Calu3 (cell line): ENCODE measurements at regions not wholly inside any gene's neighbourhood (a gene's known extent, or its start where the extent isn't known, plus 50 kb on each side); places are given as distances from the start of the nearest gene placed in this dataset.
"Not testable (repeated sequence)": the region's sequence is repeated elsewhere in the genome, so short reads cannot be mapped to it uniquely, and the experiment has no call there.

Experiments
- BruUV-seq: library from RNA; stranded (reverse); fragments of 400-500 nt; replicated peaks from 2 replicates; lab custom pipeline; 2021; lab: Mats Ljungman, UMichigan
- CTCF ChIA-PET: fragments of 300-600 bp; sonication (Branson Sonifier 250); formaldehyde crosslinking; loops from one replicate; lab custom pipeline; 2022; ENCODE audit warnings: antibody characterized with exemption; lab: Charles Lee
- DNase-seq: peaks from one replicate; pipeline ENCODE4 v3.0.0; 2022
- H3K27ac Mint-ChIP-seq: one replicate; pipeline ENCODE4 v1.8.0; 2022; ENCODE audit warnings: mixed read lengths; ENCODE audit not compliant: unreplicated experiment
- H3K27me3 Mint-ChIP-seq: one replicate; pipeline ENCODE4 v1.8.0; 2022; ENCODE audit warnings: mixed read lengths; ENCODE audit not compliant: unreplicated experiment
- H3K36me3 Mint-ChIP-seq: one replicate; pipeline ENCODE4 v1.8.0; 2022; ENCODE audit warnings: mild to moderate bottlenecking, moderate library complexity, mixed read lengths; ENCODE audit not compliant: insufficient read depth, unreplicated experiment
- H3K4me1 Mint-ChIP-seq: one replicate; pipeline ENCODE4 v1.8.0; 2022; ENCODE audit warnings: mild to moderate bottlenecking, low read depth, mixed read lengths; ENCODE audit not compliant: unreplicated experiment
- H3K4me3 Mint-ChIP-seq: one replicate; pipeline ENCODE4 v1.8.0; 2022; ENCODE audit warnings: mild to moderate bottlenecking, low read depth, moderate library complexity, mixed read lengths; ENCODE audit not compliant: unreplicated experiment
- H3K9me3 Mint-ChIP-seq: one replicate; pipeline ENCODE4 v1.8.0; 2022; ENCODE audit warnings: low read depth, mixed read lengths; ENCODE audit not compliant: unreplicated experiment
- intact Hi-C: fragments of 100-400 bp; cut with micrococcal nuclease; formaldehyde crosslinking; loops from one replicate; pipeline ENCODE4 v1.10.0; 2022; ENCODE audit not compliant: unreplicated experiment
- TF ChIP-seq, protein P1 (sequence below): fragments of 200-600 bp; IDR thresholded peaks from one replicate; pipeline ENCODE4 v1.8.0; 2022; ENCODE audit warnings: antibody characterized with exemption; ENCODE audit not compliant: unreplicated experiment

DNA sequence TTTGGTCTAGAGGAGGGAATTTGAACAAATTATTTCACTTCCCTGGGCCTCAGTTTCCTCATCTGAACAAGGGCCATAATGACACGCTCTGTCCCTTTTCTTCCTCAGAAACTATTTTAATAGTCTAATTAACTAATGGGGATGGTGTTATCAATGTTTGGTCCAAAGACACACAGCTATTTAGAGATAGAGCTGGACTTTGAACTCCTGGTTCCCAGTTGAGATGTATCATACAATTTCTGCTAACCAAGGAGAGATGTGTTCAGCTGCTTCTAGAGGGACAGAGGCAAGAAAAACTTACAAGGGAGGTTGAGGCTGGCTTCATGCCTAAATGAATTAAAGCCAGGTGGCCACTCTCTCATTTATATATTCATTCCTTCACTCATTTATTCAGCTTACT is 90.6 kb upstream of the CLINT1 start:
- DNase-seq = no peak
- no TSS peak for BruUV-seq
- CTCF ChIA-PET = interaction anchor here (0.6 to 2.1 kb wide), 8 partner anchors 12 to 129 kb away, joined by 3 to 17 read pairs (median 4); no protein-coding TSS in a partner anchor
- Mint-ChIP-seq H3K4me1 (peaks cover 17% of the 10 kb centered on the region), H3K36me3 (no peaks in the 10 kb centered on the region), H3K9me3 (no peaks in the 10 kb centered on the region), H3K27me3 (no peaks in the 10 kb centered on the region), H3K4me3 (peak overlapping the region; percentile 20), H3K27ac (no peak overlapping the region)
- intact Hi-C loops = loop anchor here (2.0 kb wide), 3 partner anchors 31 to 187 kb away; no protein-coding TSS in a partner anchor
- TF ChIP-seq, protein P1, sequence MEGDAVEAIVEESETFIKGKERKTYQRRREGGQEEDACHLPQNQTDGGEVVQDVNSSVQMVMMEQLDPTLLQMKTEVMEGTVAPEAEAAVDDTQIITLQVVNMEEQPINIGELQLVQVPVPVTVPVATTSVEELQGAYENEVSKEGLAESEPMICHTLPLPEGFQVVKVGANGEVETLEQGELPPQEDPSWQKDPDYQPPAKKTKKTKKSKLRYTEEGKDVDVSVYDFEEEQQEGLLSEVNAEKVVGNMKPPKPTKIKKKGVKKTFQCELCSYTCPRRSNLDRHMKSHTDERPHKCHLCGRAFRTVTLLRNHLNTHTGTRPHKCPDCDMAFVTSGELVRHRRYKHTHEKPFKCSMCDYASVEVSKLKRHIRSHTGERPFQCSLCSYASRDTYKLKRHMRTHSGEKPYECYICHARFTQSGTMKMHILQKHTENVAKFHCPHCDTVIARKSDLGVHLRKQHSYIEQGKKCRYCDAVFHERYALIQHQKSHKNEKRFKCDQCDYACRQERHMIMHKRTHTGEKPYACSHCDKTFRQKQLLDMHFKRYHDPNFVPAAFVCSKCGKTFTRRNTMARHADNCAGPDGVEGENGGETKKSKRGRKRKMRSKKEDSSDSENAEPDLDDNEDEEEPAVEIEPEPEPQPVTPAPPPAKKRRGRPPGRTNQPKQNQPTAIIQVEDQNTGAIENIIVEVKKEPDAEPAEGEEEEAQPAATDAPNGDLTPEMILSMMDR = no peak

DNA sequence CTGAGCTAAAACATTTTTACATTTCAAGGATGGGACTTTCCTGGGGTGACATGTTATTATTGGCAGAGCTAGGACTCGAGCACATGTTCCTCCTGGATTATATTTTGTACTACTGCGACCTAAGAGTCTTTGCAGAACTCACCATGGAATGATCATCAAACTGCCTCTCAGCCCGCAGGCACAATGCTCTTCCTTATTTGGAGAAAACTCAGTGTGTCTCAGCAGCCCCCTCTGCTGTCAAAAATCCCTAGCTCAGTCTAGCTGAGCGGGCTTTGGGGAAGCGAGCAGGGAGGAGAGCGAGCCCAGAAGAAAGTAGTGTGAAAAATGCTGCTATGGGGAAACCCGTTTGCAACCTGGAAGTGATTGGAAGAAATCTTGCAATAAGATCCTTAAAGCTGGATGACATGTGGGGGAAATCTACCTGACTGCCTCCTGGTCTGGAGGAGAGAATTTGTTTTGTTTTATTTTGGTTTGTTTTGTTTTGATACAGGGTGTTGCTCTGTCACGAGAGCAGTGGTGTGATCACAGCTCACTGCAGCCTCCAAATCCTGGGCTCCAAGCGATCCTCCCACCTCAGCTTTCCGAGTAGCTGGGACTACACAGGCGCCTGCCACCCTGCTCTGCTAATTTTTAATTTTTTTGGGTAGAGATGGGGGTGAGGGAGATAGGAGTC is 89.9 kb upstream of the CLINT1 start:
- Mint-ChIP-seq H3K9me3 (no peaks in the 10 kb centered on the region), H3K4me1 (peaks cover 17% of the 10 kb centered on the region), H3K36me3 (no peaks in the 10 kb centered on the region), H3K4me3 (peak overlapping the region; percentile 20), H3K27me3 (no peaks in the 10 kb centered on the region), H3K27ac (peak overlapping the region; percentile 58)
- DNase-seq = peak; percentile 95
- no TSS peak for BruUV-seq
- intact Hi-C loops = loop anchor here (1.0 to 2.0 kb wide), 5 partner anchors 30 to 186 kb away; no protein-coding TSS in a partner anchor
- CTCF ChIA-PET = interaction anchor here (0.7 to 2.1 kb wide), 19 partner anchors 11 to 797 kb away, joined by 3 to 17 read pairs (median 4); partner anchors contain the start of gene CLINT1
- TF ChIP-seq, protein P1 = peak; percentile 79

DNA sequence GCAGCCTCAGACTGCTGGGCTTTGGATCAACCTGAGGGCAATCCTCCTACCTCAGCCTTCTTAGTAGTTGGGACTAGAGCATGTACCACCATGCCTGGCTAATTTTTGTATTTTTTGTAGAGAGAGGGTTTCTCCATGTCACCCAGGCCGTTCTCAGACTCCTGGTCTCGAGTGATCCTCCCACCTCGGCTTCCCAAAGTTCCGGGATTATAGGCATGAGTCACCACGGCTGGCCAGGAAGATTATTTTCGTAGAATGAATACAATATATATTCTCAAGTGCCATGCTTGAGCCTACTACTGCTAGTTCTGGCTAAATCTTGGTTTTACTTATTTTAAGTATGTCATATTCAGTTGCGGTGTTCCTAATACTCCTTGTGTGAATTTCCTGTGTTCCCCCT is 88.2 kb upstream of the CLINT1 start:
- Mint-ChIP-seq H3K27ac (no peak overlapping the region), H3K27me3 (no peaks in the 10 kb centered on the region), H3K4me1 (peaks cover 16% of the 10 kb centered on the region), H3K36me3 (no peaks in the 10 kb centered on the region), H3K4me3 (no peak overlapping the region), H3K9me3 (no peaks in the 10 kb centered on the region)
- DNase-seq = no peak
- BruUV-seq = no TSS peak
- TF ChIP-seq, protein P1 = no peak
- CTCF ChIA-PET = no interaction called here
- intact Hi-C loops = no loop called here

DNA sequence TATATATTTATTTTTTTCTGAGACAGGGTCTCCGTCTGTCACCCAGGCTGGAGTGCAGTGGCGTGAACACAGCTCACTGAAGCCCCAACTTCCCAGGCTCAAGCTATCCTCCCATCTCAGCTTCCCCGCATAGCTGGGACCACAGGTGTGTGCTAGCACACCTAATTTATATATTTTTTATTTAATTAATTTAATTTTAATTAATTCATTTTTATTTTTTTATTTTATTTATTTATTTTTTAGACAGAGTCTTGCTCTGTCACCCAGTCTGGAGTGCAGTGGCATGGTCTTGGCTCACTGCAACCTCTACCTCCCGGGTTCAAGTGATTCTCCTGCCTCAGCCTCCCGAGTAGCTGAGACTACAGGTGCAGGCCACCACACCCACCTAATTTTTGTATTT is 86.9 kb upstream of the CLINT1 start:
- intact Hi-C loops, CTCF ChIA-PET: not testable (repeated sequence)

DNA sequence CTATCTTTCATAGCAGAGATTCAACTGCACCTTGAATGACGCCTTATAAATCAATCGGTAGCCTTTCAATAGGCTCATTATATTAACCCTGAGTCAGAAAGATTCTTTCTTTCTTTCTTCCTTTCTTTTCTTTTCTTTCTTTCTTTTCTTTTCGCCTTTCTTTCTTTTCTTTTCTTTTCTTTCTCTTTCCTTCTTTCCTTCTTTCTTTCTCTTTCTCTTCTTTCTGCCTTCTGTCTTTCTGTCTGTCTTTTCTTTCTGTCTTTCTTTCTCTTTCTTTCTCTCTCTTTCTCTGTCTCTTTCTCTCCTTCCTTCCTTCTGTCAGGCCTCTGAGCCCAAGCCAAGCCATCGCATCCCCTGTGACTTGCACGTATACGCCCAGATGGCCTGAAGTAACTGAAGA is 86.0 kb upstream of the CLINT1 start:
- Mint-ChIP-seq H3K27me3 (no peaks in the 10 kb centered on the region), H3K36me3 (no peaks in the 10 kb centered on the region), H3K4me1 (peaks cover 9% of the 10 kb centered on the region), H3K4me3 (no peak overlapping the region), H3K27ac (no peak overlapping the region), H3K9me3 (no peaks in the 10 kb centered on the region)
- TF ChIP-seq, protein P1 = no peak
- CTCF ChIA-PET = no interaction called here
- intact Hi-C loops = no loop called here
- no peak for DNase-seq
- no TSS peak for BruUV-seq

More for the DNA sequence above, 86.9 kb upstream of the CLINT1 start:
- not testable (repeated sequence) for BruUV-seq, H3K27ac Mint-ChIP-seq, H3K4me1 Mint-ChIP-seq, DNase-seq, H3K36me3 Mint-ChIP-seq, H3K27me3 Mint-ChIP-seq, H3K4me3 Mint-ChIP-seq, H3K9me3 Mint-ChIP-seq
